ENCODE measurements at regions not wholly inside any gene's neighbourhood (a gene's known extent, or its start where the extent isn't known, plus 50 kb on each side); places are given as distances from the start of the nearest gene placed in this dataset.

DNA sequence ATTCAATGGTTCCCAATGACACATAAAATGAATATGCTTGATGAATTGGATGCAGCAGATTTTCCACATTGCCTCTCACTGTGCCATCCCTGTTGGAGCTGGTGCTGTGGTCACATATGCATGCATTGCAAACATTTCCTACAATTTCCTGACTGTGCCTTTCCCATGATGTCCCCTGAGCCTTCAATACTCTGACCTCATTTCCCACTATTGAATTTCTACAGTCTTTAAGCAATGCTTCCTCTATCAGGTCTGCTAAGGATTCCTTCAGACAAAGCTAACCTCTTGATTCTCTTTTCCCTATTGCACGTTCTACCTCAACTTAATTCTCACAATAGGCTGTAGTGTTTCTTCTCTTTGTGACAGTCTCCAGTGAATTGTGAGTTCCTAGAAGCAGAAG lies 342.5 kb upstream of the CRIM1 start (continued):
- TF ChIP-seq, protein P1, sequence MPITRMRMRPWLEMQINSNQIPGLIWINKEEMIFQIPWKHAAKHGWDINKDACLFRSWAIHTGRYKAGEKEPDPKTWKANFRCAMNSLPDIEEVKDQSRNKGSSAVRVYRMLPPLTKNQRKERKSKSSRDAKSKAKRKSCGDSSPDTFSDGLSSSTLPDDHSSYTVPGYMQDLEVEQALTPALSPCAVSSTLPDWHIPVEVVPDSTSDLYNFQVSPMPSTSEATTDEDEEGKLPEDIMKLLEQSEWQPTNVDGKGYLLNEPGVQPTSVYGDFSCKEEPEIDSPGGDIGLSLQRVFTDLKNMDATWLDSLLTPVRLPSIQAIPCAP (CRISPR knock-in tag; IDR thresholded peaks at IDR 0.05): no peak
- no peak for TF ChIP-seq GRHL2 (CRISPR knock-in tag; IDR thresholded peaks at IDR 0.05; ENCODE audit: insufficient replicate concordance, severe bottlenecking)

DNA sequence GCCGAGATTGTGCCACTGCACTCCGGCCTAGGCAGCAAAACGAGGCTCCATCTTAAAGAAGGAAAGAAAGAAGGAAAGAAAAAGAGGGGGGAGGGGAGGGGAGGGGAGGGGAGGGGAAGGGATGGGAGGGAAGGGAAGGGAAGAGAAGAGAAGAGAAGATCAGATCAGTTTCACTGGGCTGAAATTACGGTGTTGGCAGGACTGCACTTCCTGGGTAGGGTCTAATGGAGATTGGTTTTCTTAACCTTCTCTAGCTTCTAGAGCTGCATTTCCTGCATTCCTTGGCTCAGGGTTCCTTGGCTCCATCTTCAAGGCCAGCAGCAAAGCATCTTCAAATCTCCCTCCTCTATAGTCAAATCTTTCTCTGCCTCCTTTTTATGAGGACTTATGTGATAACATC lies 349.1 kb upstream of the CRIM1 start:
- Mint-ChIP-seq H3K27ac (no peak overlapping the region), H3K4me3 (no peak overlapping the region), H3K36me3 (no peaks in the 10 kb centered on the region), H3K4me1 (no peaks in the 10 kb centered on the region), H3K9me3 (no peaks in the 10 kb centered on the region), H3K27me3 (ENCODE audit: low read depth) (no peaks in the 10 kb centered on the region)
- ChIA-PET CTCF (no interaction called here), POLR2A (no interaction called here)
- TF ChIP-seq, protein P2, sequence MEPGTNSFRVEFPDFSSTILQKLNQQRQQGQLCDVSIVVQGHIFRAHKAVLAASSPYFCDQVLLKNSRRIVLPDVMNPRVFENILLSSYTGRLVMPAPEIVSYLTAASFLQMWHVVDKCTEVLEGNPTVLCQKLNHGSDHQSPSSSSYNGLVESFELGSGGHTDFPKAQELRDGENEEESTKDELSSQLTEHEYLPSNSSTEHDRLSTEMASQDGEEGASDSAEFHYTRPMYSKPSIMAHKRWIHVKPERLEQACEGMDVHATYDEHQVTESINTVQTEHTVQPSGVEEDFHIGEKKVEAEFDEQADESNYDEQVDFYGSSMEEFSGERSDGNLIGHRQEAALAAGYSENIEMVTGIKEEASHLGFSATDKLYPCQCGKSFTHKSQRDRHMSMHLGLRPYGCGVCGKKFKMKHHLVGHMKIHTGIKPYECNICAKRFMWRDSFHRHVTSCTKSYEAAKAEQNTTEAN (CRISPR knock-in tag; IDR thresholded peaks at IDR 0.05): no peak
- no peak for TF ChIP-seq FOXP1 (CRISPR knock-in tag; IDR thresholded peaks at IDR 0.05; ENCODE audit: borderline replicate concordance)
- TF ChIP-seq, protein P3, sequence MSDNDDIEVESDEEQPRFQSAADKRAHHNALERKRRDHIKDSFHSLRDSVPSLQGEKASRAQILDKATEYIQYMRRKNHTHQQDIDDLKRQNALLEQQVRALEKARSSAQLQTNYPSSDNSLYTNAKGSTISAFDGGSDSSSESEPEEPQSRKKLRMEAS (CRISPR knock-in tag; IDR thresholded peaks at IDR 0.05): no peak
- TF ChIP-seq, protein P4, sequence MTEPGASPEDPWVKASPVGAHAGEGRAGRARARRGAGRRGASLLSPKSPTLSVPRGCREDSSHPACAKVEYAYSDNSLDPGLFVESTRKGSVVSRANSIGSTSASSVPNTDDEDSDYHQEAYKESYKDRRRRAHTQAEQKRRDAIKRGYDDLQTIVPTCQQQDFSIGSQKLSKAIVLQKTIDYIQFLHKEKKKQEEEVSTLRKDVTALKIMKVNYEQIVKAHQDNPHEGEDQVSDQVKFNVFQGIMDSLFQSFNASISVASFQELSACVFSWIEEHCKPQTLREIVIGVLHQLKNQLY (CRISPR knock-in tag; IDR thresholded peaks at IDR 0.05): no peak
- TF ChIP-seq, protein P5, sequence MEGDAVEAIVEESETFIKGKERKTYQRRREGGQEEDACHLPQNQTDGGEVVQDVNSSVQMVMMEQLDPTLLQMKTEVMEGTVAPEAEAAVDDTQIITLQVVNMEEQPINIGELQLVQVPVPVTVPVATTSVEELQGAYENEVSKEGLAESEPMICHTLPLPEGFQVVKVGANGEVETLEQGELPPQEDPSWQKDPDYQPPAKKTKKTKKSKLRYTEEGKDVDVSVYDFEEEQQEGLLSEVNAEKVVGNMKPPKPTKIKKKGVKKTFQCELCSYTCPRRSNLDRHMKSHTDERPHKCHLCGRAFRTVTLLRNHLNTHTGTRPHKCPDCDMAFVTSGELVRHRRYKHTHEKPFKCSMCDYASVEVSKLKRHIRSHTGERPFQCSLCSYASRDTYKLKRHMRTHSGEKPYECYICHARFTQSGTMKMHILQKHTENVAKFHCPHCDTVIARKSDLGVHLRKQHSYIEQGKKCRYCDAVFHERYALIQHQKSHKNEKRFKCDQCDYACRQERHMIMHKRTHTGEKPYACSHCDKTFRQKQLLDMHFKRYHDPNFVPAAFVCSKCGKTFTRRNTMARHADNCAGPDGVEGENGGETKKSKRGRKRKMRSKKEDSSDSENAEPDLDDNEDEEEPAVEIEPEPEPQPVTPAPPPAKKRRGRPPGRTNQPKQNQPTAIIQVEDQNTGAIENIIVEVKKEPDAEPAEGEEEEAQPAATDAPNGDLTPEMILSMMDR (IDR thresholded peaks at IDR 0.05): no peak
- TF ChIP-seq ESRRA (CRISPR knock-in tag; IDR thresholded peaks at IDR 0.05; ENCODE audit: borderline replicate concordance): no peak
- no peak for TF ChIP-seq SMAD3 (CRISPR knock-in tag; IDR thresholded peaks at IDR 0.05; ENCODE audit: borderline replicate concordance)
- no peak for DNase-seq (ENCODE audit: low spot score)
- no peak for ATAC-seq

DNA sequence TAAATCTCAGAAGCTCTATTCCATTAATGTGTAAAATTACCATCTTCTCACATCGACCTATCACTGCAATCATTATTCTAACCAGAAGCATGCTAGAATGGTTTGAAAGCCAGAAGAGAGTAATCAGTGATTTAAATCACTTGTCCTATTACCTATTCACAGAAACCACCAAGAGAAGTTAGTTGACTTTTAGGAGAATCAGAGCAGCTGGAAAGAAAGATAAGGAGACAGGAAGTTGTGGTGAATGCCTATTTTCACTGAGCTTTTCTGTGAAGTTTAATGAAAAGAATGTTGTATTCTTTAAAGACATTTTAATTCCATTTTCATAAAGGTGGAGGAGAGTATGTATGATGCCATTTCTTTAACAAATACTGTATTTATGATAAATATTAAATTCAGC lies 352.6 kb upstream of the CRIM1 start:
- H3K27me3 Mint-ChIP-seq (ENCODE audit: low read depth): no peaks in the 10 kb centered on the region; the same call in 1 of the 2 replicates
- no peak for TF ChIP-seq ZNF671 (CRISPR knock-in tag; IDR thresholded peaks at IDR 0.05)
- no peaks in the 10 kb centered on the region for H3K4me1 Mint-ChIP-seq
- ATAC-seq (no peak), DNase-seq (ENCODE audit: low spot score) (no peak)
- POLR2A ChIA-PET: no interaction called here
- no peak overlapping the region for H3K27ac Mint-ChIP-seq
- H3K4me3 Mint-ChIP-seq: no peak overlapping the region
- CTCF ChIA-PET: no interaction called here
- H3K9me3 Mint-ChIP-seq: no peaks in the 10 kb centered on the region
- no peaks in the 10 kb centered on the region for H3K36me3 Mint-ChIP-seq

DNA sequence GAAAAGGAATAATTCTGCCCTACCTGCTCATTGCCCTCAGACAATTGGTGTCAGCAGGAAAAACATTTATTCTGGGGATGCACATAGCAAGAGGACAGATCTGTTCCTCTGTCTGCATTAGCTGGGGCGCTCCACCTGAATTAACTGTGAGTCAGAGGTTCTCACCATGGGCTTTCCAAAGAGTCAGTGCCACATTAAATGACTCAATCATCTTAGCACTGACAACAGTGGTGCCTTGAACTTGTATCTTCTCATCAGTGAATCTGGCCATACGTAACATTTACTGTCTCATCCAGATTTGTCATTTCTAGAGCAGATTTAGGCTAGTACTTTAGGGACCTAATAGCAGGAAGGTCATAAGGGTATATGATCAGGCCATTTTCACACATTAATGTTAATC lies 358.1 kb upstream of the CRIM1 start:
- ChIA-PET CTCF (no interaction called here), POLR2A (no interaction called here)
- ATAC-seq (no peak), DNase-seq (ENCODE audit: low spot score) (no peak)
- Mint-ChIP-seq H3K9me3 (peaks cover 15% of the 10 kb centered on the region), H3K4me1 (no peaks in the 10 kb centered on the region), H3K27me3 (ENCODE audit: low read depth) (no peaks in the 10 kb centered on the region; the same call in 1 of the 2 replicates), H3K36me3 (peaks cover 8% of the 10 kb centered on the region), H3K27ac (no peak overlapping the region), H3K4me3 (no peak overlapping the region)
- TF ChIP-seq NFATC4 (CRISPR knock-in tag; IDR thresholded peaks at IDR 0.05) (no peak), JAZF1 (CRISPR knock-in tag; IDR thresholded peaks at IDR 0.05) (no peak), SMAD4 (CRISPR knock-in tag; IDR thresholded peaks at IDR 0.05) (no peak), SMAD3 (CRISPR knock-in tag; IDR thresholded peaks at IDR 0.05; ENCODE audit: borderline replicate concordance) (no peak), ZNF396 (CRISPR knock-in tag; IDR thresholded peaks at IDR 0.05; ENCODE audit: borderline replicate concordance) (no peak), FOXK1 (CRISPR knock-in tag; IDR thresholded peaks at IDR 0.05) (no peak), MYBL2 (CRISPR knock-in tag; IDR thresholded peaks at IDR 0.05) (no peak), CBFB (CRISPR knock-in tag; IDR thresholded peaks at IDR 0.05; ENCODE audit: low read depth) (no peak), FOXP1 (CRISPR knock-in tag; IDR thresholded peaks at IDR 0.05; ENCODE audit: borderline replicate concordance) (no peak), SP1 (CRISPR knock-in tag; conservative IDR thresholded peaks at IDR 0.05) (no peak), PRRX2 (CRISPR knock-in tag; IDR thresholded peaks at IDR 0.05) (no peak), ZNF416 (CRISPR knock-in tag; IDR thresholded peaks at IDR 0.05) (no peak), ZNF263 (CRISPR knock-in tag; IDR thresholded peaks at IDR 0.05; ENCODE audit: low read depth) (no peak), CREM (CRISPR knock-in tag; IDR thresholded peaks at IDR 0.05) (no peak)
- TF ChIP-seq, protein P5 (IDR thresholded peaks at IDR 0.05): no peak
- TF ChIP-seq, protein P6, sequence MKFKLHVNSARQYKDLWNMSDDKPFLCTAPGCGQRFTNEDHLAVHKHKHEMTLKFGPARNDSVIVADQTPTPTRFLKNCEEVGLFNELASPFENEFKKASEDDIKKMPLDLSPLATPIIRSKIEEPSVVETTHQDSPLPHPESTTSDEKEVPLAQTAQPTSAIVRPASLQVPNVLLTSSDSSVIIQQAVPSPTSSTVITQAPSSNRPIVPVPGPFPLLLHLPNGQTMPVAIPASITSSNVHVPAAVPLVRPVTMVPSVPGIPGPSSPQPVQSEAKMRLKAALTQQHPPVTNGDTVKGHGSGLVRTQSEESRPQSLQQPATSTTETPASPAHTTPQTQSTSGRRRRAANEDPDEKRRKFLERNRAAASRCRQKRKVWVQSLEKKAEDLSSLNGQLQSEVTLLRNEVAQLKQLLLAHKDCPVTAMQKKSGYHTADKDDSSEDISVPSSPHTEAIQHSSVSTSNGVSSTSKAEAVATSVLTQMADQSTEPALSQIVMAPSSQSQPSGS (CRISPR knock-in tag; IDR thresholded peaks at IDR 0.05; ENCODE audit: borderline replicate concordance, low read depth): no peak

Measured in WTC11 (cell line).